Calu3 (cell line): ENCODE measurements at regions not wholly inside any gene's neighbourhood (a gene's known extent, or its start where the extent isn't known, plus 50 kb on each side); places are given as distances from the start of the nearest gene placed in this dataset.

Experiments used
- BruUV-seq: library from RNA; stranded (reverse); fragments of 400-500 nt; replicated peaks from 2 replicates; lab custom pipeline; 2021; lab: Mats Ljungman, UMichigan
- CTCF ChIA-PET: fragments of 300-600 bp; sonication (Branson Sonifier 250); formaldehyde crosslinking; loops from one replicate; lab custom pipeline; 2022; ENCODE audit warnings: antibody characterized with exemption; lab: Charles Lee
- DNase-seq: peaks from one replicate; pipeline ENCODE4 v3.0.0; 2022
- H3K27ac Mint-ChIP-seq: one replicate; pipeline ENCODE4 v1.8.0; 2022; ENCODE audit warnings: mixed read lengths; ENCODE audit not compliant: unreplicated experiment
- H3K27me3 Mint-ChIP-seq: one replicate; pipeline ENCODE4 v1.8.0; 2022; ENCODE audit warnings: mixed read lengths; ENCODE audit not compliant: unreplicated experiment
- H3K36me3 Mint-ChIP-seq: one replicate; pipeline ENCODE4 v1.8.0; 2022; ENCODE audit warnings: mild to moderate bottlenecking, moderate library complexity, mixed read lengths; ENCODE audit not compliant: insufficient read depth, unreplicated experiment
- H3K4me1 Mint-ChIP-seq: one replicate; pipeline ENCODE4 v1.8.0; 2022; ENCODE audit warnings: mild to moderate bottlenecking, low read depth, mixed read lengths; ENCODE audit not compliant: unreplicated experiment
- H3K4me3 Mint-ChIP-seq: one replicate; pipeline ENCODE4 v1.8.0; 2022; ENCODE audit warnings: mild to moderate bottlenecking, low read depth, moderate library complexity, mixed read lengths; ENCODE audit not compliant: unreplicated experiment
- H3K9me3 Mint-ChIP-seq: one replicate; pipeline ENCODE4 v1.8.0; 2022; ENCODE audit warnings: low read depth, mixed read lengths; ENCODE audit not compliant: unreplicated experiment
- CTCF ChIP-seq: fragments of 200-600 bp; IDR thresholded peaks from one replicate; pipeline ENCODE4 v1.8.0; 2022; ENCODE audit warnings: antibody characterized with exemption; ENCODE audit not compliant: unreplicated experiment
- intact Hi-C: fragments of 100-400 bp; cut with micrococcal nuclease; formaldehyde crosslinking; loops from one replicate; pipeline ENCODE4 v1.10.0; 2022; ENCODE audit not compliant: unreplicated experiment

- DNase-seq, result no peak
- Mint-ChIP-seq H3K27me3 (peaks cover 56% of the 10 kb centered on the region), H3K9me3 (peaks cover 3% of the 10 kb centered on the region), H3K4me3 (no peak overlapping the region), H3K27ac (no peak overlapping the region), H3K4me1 (no peaks in the 10 kb centered on the region), H3K36me3 (no peaks in the 10 kb centered on the region)
- TF ChIP-seq CTCF, result no peak
- BruUV-seq, result no TSS peak
- CTCF ChIA-PET, result no interaction called here
- intact Hi-C loops, result no loop called here
Observed at GRCh38 chr18:38028946-38029345, 463.3 kb upstream of the CELF4 start.

GRCh38 chr18:38025433-38026038 is 459.9 kb upstream of the CELF4 start:
- intact Hi-C loops, result no loop called here
- H3K27ac Mint-ChIP-seq, result no peak overlapping the region

DNA sequence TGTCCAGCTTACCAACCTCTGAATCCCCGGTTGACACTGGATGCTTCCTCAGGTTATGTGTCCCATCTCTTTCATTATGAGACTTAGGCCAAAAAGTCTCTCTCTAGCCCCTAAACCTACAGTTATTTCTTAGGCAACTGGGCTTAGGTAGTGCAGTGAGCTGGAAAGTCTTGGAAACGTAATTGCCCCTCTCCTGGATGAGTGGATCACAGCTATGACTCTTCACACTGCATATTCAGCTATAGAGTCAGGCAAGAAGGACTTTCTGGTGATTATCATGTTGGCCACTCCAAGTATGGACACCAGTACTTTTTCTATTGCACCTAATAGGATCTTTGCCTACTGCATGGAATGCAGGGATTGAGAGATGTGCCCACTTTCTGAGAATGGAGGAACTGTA is 458.3 kb upstream of the CELF4 start:
- no TSS peak for BruUV-seq
- CTCF ChIA-PET, result no interaction called here
- H3K4me3 Mint-ChIP-seq, result no peak overlapping the region
- no peaks in the 10 kb centered on the region for H3K9me3 Mint-ChIP-seq
- TF ChIP-seq CTCF, result no peak
- intact Hi-C loops, result no loop called here
- peaks cover 15% of the 10 kb centered on the region for H3K27me3 Mint-ChIP-seq
- H3K36me3 Mint-ChIP-seq, result no peaks in the 10 kb centered on the region
- no peaks in the 10 kb centered on the region for H3K4me1 Mint-ChIP-seq
- no peak for DNase-seq
- H3K27ac Mint-ChIP-seq, result no peak overlapping the region

More at GRCh38 chr18:38025433-38026038, 459.9 kb upstream of the CELF4 start:
- Mint-ChIP-seq H3K4me3 (no peak overlapping the region), H3K4me1 (no peaks in the 10 kb centered on the region), H3K36me3 (no peaks in the 10 kb centered on the region), H3K27me3 (peaks cover 32% of the 10 kb centered on the region), H3K9me3 (peaks cover 3% of the 10 kb centered on the region)
- no peak for DNase-seq
- TF ChIP-seq CTCF, result no peak
- CTCF ChIA-PET, result no interaction called here
- BruUV-seq, result no TSS peak

- Mint-ChIP-seq H3K4me3 (no peak overlapping the region), H3K27me3 (no peaks in the 10 kb centered on the region), H3K36me3 (no peaks in the 10 kb centered on the region), H3K9me3 (no peaks in the 10 kb centered on the region), H3K27ac (no peak overlapping the region), H3K4me1 (no peaks in the 10 kb centered on the region)
- CTCF ChIA-PET, result no interaction called here
- no TSS peak for BruUV-seq
- no peak for DNase-seq
- no peak for TF ChIP-seq CTCF
- intact Hi-C loops, result no loop called here
Observed at GRCh38 chr18:38022234-38022633, 456.6 kb upstream of the CELF4 start.
